ENCODE measurements at regions not wholly inside any gene's neighbourhood (a gene's known extent, or its start where the extent isn't known, plus 50 kb on each side); places are given as distances from the start of the nearest gene placed in this dataset.
"Not testable (repeated sequence)": the region's sequence is repeated elsewhere in the genome, so short reads cannot be mapped to it uniquely, and the experiment has no call there.

DNA sequence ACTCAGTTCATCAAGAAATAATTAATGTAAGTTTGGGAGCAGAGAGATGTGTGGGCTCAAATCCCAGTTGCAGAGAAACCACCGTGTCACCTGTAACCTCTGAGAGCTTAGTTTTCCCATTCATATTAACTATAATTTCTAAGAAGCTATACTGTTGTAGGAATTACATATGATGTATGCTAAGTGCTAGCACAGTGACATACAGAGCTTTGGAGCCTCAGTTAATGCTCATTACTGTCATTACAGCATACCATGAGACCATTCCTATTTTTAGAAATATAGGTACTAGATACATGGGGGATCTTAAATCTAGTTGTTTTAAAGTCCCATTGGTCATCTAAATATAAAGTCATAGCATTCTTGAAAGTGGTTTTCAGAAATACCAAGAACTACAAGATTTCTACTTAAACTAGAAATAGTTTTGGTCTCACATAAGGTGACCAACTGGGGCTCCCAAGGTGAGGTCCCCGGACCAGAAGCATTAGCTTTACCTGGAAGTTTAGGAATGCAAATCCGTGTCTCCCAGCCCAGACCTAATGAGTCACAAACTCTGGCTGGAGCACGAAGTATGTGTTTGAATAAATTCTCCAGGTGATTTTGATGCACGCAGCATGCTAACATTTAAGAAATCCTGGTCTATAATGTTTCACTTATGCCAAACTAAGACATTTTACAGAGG is 144.6 kb downstream of the LACC1 start:
- DNase-seq: no peak

DNA sequence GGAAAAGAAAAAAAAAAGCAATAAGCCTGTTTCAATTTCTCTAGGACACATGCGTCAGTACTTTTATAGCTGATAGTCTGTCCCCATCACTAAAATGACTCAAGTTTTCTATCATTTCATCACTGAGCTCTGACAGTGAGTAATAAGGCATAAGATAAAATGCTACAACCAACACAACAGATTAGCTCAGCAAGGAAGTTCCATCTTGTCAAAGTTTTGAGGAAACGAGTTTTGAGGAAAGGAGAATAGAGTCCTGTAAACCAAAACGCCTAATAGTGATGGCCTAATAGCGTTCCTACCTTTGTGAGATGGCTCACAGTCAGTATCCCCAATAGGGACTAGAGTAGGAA is 145.1 kb downstream of the LACC1 start:
- no peak for DNase-seq

DNA sequence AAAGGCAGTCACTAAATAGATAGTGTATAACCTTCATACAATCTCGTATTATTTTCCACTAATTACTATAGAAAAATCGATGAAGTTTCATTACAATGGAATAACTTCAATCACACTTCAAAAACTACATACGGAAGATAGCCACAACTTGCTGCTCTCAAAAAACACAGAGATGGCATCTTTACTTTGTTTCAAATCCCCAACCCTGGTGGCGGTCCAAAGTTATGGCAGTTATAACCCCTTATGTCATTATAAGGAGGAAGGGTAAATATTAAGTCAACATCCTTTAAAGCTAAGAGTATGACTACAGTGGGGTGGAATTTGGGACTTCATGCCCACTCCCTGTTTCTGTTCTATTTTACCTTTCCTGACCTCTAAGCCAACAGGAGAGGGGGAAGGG is 146.5 kb downstream of the LACC1 start:
- no peak for DNase-seq

DNA sequence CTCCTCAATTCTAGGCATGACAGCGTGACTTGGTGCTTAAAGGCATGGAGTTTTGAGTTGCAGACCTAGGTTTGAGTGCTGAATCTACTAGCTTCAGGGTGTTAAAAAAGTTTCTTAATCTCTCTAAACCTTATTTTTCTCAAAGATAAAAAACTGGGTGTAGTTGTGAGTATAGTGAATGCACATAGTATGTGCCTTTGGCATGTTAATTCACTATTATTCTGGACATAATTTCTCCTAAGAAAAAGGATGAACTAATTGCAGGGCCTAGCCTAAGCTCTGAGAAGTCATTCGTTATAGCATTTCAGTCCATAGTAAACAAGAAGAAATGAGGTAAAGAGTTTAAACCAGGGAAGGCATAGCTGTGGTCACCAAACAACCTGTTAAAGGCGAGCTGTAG is 149.0 kb downstream of the LACC1 start:
- no peak for DNase-seq

DNA sequence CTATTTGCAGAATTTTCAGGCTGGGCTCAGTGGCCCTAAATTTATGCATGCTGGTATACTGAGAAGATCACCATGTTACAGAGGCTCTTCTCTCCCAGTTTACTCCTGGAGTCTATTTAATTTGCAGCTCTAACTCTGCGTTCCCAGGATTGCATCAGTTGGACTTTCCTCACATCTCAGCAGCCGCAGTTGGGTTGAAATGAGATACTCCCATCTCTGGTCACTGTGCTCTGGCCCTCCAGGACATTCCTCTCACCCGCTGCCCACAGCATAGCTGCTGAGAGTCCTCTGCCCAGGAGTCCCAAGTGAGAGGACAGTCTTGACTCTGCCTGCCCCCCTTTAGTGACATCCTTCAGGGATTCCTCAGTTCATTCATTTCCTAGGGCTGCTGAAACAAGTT is 150.9 kb downstream of the LACC1 start:
- no peak for DNase-seq

DNA sequence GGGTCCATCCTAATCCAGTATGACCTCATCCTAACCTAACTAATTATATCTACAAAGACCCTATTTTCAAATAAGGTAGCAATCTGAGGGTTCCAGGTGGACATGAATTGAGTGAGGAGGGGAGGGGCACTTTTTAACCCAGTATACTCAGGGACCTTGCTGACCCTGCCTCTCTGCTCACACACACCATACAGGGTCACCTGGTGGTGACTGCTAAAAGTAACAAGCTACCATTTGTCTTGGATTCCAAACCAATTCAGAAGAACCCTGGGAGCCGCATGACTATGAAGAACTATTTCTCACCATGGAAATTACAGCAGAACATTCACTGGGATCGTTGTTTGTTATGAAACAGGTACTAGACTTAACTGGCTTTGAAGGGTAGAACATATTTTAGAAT is 151.9 kb downstream of the LACC1 start:
- no peak for DNase-seq

DNA sequence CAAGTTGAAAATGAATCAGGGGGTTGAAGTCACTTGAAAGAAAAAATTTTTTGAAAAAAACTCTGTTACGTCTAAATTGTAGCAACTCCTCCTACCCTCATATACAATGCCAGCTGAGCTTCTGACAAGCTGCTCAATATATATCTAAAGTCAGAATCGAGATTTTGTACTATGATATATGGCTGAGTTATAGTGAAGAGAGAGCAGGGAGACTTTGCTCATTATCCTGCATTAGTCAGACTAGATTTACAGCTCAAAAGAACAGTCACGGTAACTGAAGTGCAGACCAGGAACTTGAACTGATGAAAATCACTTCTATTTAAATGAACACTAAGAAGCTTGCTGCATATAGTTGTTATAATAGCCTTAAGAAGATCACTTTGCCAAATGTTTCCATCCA is 153.1 kb downstream of the LACC1 start:
- no peak for DNase-seq

DNA sequence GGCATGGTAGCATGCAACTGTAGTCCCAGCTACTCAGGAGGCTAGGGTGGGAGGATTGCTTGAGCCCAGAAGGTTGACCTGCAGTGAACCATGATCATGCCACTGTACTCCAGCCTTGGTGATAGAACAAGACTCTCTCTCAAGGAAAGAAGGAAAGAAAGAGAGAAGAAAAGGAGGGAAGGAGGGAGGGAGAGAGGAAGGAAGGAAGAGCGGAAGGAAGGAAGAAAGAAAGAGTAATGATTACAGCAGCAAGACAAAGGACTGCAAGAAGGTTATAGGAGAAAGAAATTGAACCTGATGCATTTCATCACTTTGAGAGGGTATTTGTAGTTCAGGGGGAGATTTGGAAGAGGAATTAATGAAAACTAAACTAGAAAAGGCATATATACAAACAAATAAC is 155.7 kb downstream of the LACC1 start:
- no peak for DNase-seq

DNA sequence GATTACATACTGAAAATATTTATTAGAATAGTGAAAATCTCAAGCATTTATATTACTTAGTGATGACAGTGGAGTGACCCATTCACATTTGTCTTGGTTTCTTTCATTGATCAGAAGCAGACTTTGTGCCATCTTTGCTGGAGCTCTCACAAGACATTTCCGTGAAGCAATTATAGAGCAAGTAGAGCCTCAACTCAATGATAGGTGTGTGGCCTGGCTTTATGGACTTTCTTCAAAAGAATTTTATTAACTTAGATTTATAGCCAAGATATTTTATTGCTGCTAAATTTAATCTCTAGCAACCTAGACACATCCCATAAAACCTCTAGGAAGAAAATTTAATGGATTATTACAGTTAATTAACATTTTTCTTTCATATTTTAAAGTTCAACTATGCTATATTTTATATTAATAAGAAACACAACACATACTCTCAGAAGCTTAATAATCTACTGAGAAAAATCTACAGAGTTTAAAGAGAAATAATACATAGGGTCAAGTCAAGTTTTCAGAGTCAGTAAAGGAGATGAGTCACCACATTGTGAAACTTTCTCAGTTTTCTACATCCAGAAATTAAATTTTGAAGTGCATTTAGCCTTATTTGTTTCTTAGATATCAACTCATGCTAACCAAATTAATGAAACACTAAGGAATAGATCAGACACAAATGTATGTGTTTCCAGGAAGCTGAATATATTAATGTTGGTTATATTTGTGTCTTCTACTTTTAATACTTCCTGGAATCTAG is 160.5 kb downstream of the LACC1 start:
- DNase-seq: no peak

DNA sequence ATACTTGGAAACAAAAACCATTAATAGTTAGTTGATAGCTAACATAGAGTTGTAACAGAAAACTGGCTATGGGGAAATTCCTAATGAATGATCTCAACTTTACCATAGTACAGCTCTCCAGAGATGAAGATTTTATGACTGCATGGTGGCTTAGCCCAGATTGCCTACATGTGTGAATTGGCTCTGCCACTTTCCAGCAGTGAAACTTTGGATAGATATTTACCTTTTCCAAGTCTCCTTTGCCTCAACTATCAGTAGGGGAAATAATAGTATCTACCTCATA is 161.1 kb downstream of the LACC1 start:
- DNase-seq: no peak

DNA sequence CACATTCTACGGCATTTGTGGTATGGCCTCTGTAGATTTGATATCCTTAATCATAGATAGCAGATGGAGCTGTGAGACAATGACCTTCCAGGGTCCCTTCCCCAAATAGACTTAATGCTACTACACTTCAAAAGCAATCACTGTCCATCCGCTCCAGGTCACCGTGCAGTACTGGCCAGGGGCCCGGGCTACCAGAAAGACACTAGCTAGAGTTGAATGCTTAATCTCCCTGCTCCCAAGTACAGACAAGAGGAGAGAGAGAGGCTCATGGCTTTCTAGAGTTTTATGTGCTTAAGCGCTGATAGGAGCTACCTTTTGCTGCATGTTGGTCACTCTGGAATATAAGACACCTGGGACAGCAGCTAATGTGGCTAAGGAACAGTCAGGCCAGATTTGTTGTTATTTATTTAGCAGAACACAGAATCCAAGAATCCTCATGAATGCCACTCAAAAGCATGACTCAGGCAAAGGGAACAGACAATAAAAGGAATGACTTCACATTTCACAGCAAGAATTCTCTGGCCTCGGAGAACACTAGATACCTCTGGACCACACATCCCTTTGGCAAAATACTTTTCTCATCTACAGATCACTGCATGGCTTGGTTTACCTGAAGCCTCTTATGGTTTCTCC is 165.0 kb downstream of the LACC1 start:
- no peak for DNase-seq

DNA sequence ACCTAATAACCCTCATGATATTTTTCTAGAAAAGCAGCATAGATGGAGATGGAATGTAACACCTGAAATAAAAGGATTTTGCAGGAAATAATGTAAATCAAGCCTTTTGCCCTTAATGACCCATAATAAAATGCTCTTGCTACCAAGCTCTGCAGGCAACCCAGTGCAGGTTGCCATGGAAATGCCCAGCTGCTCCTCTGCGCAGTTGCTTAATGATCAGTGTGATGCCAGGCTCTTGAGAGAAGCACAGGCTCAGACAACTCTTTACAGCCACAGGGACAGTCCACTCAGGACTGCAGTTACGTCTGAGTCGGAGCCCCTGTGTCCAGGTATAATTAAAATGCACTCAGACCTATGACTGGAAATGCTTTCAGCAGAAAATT is 165.5 kb downstream of the LACC1 start:
- DNase-seq: peak; percentile 19 to 61

DNA sequence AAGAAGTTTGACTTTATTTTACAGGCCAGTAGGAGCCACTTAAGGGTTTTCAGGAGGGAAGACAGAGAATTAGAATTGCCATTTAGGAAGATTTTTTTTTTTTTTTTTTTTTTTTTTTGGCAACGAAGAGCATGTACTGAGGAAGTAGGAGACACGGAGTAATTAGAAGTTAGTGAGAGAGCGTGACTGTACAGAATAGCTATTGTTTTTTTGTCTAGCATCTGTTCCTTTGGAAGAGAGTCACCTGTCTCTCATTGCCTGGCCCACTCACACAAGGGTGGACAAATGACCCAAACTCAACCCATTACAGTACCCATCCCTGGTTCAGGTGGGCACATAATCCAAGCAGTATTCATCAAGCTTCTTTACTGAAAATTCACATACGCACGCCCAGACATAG is 166.7 kb downstream of the LACC1 start:
- no peak for DNase-seq

DNA sequence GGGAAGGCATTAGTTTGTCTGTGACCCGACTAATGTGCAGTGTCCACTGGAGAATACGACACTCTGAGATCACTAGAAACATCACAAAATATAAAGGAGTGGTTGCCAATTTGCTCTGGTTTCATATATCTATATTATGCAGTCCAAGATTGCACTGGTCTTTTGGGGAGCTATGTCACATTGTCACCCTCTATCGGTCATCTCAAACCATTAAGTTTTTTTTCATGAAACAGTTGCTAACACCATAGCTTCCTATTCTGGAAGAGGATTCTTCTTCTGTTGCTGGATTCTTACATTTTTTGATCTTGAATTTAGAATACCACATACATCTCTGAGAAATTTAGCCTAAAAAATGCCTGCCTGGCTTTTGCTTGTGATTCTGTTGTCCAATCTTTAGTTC is 168.6 kb downstream of the LACC1 start:
- DNase-seq: no peak

DNA sequence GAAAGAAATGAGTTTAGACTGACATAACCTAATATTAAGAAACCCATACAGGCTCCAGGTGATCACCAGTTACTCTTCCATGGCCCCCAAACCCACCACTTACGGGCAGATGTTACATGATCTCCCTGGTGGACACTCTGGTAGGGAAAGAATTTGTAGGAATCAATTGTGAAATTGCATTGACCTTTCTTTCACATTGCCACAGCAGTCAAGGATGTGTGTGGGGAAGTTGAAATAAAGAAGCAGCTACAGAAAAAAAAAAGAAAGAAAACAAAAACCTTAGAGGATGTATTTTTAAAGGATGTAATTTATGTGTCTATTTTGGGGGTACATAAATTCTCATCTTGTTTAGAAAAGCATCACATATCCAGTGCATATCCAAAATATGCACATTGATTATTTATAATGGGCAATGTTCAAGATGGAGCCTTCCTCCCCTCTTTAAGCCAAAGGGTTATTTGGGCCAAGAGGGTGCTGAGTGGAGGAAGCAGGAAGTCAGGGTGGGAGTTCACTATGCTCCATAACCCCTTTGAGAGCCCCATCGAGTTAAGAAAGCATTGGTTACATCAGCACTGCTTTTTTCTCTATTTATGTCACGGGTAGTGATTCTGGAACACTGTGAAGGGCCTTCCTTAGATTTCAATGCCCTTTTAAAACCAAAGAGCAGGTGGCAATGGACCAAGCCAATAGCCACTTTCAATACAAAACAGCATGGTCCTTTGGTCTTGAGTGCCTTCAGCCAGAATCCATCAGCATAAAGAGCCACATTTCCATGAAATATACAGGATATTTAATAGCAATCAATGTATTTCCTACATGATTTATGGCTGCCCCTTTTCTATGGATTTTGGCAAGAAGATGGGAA is 169.6 kb downstream of the LACC1 start:
- DNase-seq: no peak

DNA sequence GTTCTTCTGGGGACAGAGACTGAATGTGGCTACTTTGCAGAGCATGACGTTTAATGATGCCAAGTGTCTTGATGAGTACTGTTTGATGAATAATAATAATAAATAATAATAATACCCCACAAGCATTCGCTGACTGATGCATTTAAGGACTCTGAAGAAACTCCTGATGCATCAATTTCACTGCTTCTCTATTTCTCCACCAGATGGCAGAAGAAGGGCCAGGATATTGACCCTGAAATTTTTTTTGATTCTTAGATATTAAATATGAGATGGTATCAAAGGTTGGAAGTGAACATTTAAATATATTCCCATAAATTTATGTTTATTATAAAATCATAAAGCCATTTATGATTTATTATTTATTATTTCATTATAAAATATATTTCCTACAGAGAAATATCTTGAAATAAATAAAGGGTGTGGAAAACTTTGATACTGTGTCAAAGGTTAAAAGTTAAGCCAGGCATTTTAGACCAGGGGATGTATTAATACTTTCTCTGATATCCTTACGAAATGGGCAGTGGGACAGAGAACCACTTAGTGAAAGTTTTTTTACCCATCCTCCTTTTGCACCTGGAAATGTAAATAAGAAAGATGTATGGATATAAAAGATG is 170.9 kb downstream of the LACC1 start:
- peak in 1 of 2 experiments; percentile 24 for DNase-seq

DNA sequence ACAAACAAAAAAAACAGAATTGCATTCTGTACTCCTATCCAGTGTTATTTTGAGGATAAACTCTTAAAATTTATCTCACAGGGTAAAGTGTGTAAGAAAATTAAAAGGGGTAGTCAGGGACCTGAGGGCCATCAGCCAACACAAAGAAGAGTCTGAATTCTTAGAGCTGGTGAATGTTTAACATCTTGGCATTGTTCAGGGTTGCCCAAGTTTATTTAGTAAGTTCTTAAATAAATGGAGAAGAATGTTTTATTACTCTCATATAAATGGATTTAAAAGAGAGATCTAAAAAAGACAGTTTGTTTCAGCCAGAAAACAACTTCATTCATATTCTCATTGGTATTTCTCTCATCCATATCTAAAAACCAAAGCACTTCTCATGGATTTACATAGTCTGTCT is 171.7 kb downstream of the LACC1 start:
- DNase-seq: no peak

DNA sequence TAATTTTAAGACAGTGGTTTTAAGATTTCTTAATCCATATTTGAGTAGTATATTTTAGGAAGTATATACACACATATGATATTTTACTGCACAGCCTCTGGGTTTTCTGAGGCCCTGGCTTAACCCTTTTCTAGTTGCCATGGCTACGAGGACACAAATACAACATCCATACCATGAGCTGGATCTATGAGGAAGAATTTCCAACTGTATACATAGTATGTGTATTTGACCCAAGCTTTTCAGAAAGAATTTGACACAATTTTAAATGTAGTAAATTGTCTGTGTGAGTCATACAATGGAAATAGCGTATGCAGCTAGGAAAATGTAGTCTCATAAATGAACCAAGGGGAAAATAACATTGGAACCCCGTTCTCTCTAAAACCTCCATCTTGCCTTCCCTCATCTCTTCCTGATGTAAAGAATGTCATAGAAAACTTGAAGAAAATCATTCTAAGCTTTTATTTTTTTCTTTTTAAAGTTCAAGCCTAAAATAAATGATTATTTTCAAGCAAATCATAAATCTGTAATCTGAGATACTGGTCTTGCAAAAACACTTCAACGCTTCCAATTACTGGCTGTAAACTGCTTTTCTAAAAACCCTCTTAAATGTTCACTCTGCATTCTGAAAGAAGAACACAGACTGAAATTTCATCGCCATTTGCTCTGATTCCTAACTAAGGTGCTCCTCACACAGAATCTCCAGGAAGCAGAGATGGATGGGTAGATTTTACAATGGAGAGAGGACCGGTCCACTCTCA is 172.4 kb downstream of the LACC1 start:
- DNase-seq: no peak

DNA sequence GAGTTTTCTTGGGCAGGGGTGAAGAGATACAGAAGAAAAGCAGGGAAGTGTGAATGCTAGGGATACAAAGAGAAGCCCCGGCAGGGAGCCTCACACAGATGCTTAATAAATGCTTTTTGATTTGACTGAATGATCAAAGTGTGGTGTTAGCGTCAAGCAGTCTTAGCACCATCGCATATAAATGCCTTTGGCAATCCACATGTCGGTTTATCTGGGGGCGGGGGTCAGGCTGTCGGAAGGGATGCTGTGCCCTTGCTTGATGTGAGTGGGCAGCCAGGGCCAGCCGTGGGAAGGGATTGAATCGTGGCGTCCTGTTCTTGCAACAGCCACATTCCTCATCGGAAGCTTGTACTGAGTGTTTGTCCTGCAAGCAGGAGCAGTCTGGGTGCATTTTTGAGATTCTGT is 173.1 kb downstream of the LACC1 start:
- no peak for DNase-seq

DNA sequence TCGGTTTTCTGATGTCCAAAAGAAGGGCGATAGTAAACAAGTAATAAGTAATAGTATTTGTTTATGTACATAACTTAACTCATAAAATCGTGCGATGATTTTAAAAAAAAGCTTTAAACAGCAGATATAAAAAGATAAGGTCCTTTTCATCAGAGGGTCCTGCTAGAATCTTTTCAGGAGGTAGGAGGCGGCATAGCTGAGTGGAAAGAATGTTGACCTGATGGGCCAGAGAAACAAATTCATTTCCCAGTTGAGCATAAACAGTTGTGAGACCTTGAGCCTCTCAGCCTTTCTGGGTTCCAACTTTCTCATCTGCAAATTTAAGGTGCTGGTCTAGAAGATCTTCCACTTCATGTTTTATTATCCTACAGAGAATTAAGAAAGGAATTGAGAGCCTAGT is 173.5 kb downstream of the LACC1 start:
- no peak for DNase-seq

DNA sequence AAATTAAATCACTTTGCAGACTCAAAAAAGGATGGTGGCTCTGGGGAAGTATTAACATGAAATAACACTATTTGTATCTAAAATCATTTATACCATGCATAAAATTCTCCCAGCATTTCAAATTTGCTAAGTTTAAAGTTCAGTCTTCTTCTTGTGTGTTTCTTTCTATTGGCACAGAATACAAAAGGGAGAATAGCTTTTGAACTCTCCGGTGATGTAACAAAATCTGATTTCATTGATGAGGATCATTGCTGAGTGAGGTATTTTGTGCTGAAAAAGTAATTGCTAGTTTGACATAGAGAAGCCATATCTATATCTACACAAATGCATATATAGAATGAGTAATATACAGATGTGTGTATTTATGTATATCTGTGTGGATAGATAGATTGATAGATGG is 174.8 kb downstream of the LACC1 start:
- DNase-seq: no peak

DNA sequence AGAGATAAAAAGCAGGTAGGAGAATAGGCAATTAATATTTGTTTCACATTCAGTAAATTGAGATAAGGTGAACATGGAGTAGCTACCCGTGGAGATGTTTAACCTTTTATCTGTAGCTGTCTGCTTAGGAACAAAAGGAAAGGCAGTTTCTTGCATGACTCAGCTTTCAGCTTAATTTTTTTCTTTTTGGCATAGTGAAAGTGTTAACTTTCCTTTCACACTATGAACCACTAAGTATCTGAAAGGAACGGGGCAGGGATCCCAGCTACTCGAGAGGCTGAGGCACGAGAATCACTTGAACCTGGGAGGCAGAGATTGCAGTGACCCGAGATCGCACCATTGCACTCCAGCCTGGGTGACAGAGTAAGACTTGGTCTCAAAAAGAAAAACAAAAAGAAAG is 176.0 kb downstream of the LACC1 start:
- not testable (repeated sequence) for DNase-seq

DNA sequence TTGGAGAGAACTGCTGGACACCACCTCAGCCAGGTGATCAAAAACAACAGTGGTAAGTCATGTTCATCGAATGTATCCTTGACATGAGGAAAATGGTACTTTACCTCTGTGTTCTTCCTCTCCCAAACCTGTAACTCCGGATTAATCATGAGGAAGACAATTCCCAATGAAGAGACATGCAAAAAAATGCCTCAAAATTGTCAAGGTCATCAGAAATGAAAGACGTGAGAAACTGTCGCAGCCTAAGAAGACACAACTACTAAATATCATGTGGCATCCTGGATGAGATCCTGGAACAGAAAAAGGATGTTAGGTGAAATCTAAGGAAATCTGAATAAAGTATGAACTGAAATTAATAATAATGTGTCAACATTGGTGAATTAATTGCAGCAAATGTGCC is 178.4 kb downstream of the LACC1 start:
- DNase-seq: no peak
